ENCODE measurements at regions not wholly inside any gene's neighbourhood (a gene's known extent, or its start where the extent isn't known, plus 50 kb on each side); places are given as distances from the start of the nearest gene placed in this dataset.

DNA sequence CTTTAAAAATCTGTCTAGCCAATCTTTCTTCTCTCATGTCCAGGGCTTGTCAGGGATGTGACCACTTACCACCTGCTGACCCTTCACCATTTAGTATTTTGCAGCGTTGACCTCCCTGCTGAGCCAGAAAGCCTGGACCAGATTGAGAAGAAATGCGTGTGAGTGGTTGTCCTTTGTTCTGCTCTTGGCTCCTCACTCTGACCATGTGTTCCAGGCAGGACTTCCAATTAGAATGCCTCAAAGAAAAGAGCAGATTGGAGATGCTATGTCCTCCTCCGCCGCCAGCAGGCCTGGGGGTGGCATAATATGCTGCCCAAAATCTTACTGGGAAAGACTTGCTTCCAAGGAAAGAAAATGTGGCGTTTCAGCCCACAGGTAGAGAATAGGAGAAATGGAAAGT is 894.1 kb downstream of the SLC4A3 start:
- TF ChIP-seq HDGF (IDR thresholded peaks at IDR 0.05; ENCODE audit: borderline replicate concordance) (no peak), FOXK2 (IDR thresholded peaks at IDR 0.05) (no peak), CTBP1 (IDR thresholded peaks at IDR 0.05; ENCODE audit: borderline replicate concordance) (no peak), ELF4 (IDR thresholded peaks at IDR 0.05) (no peak), ARNT (IDR thresholded peaks at IDR 0.05) (no peak), BHLHE40 (IDR thresholded peaks at IDR 0.05; ENCODE audit: borderline replicate concordance) (no peak), TARDBP (IDR thresholded peaks at IDR 0.05) (no peak), NFRKB (IDR thresholded peaks at IDR 0.05) (no peak), SP1 (IDR thresholded peaks at IDR 0.05) (no peak), LEF1 (IDR thresholded peaks at IDR 0.05; ENCODE audit: borderline replicate concordance) (no peak), ZNF384 (IDR thresholded peaks at IDR 0.05) (no peak), SUZ12 (IDR thresholded peaks at IDR 0.05) (no peak)
- TF ChIP-seq, protein P1, sequence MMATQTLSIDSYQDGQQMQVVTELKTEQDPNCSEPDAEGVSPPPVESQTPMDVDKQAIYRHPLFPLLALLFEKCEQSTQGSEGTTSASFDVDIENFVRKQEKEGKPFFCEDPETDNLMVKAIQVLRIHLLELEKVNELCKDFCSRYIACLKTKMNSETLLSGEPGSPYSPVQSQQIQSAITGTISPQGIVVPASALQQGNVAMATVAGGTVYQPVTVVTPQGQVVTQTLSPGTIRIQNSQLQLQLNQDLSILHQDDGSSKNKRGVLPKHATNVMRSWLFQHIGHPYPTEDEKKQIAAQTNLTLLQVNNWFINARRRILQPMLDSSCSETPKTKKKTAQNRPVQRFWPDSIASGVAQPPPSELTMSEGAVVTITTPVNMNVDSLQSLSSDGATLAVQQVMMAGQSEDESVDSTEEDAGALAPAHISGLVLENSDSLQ (IDR thresholded peaks at IDR 0.05): no peak

Measured in HEK293T (cell line).